HG03521 (cell line): ENCODE measurements at regions not wholly inside any gene's neighbourhood (a gene's known extent, or its start where the extent isn't known, plus 50 kb on each side); places are given as distances from the start of the nearest gene placed in this dataset.

ENCODE experiments used
- ATAC-seq: cut with Tn5 transposase; IDR thresholded peaks from one replicate; pipeline ENCODE4 v1.9.1; 2021; ENCODE audit warnings: mild to moderate bottlenecking, moderate library complexity; ENCODE audit not compliant: unreplicated experiment

- ATAC-seq, result no peak
Measured at GRCh38 chr7:41834805-41835694, 132.2 kb upstream of the INHBA start.

DNA sequence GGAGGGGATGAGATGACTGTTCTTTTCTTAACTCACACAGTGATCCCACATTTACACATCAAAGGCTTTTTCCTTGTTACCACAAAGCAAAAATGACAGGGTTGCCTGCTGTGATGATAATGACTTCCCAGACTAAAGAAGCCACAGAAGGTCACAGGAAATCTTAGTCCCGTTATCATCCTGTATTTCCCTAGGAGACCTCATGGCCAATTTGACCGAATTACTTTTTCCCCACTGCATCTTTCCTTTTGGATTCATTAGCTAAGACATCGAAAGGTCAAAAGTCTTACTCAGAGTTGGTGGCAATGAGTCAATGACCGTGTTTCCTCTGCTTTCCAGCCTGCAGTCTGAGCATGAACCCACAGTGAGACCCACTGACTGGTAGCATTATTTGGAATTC, 130.1 kb upstream of the INHBA start:
- no peak for ATAC-seq

- ATAC-seq, result no peak
Measured at GRCh38 chr7:41830271-41830670, 127.4 kb upstream of the INHBA start.

- no peak for ATAC-seq
Measured at GRCh38 chr7:41828911-41829310, 126.0 kb upstream of the INHBA start.

GRCh38 chr7:41826641-41827040, 123.8 kb upstream of the INHBA start:
- ATAC-seq, result no peak

- no peak for ATAC-seq
Measured at GRCh38 chr7:41825927-41826480, 123.1 kb upstream of the INHBA start.

- ATAC-seq, result no peak
Measured at GRCh38 chr7:41824284-41824683, 121.4 kb upstream of the INHBA start.

DNA sequence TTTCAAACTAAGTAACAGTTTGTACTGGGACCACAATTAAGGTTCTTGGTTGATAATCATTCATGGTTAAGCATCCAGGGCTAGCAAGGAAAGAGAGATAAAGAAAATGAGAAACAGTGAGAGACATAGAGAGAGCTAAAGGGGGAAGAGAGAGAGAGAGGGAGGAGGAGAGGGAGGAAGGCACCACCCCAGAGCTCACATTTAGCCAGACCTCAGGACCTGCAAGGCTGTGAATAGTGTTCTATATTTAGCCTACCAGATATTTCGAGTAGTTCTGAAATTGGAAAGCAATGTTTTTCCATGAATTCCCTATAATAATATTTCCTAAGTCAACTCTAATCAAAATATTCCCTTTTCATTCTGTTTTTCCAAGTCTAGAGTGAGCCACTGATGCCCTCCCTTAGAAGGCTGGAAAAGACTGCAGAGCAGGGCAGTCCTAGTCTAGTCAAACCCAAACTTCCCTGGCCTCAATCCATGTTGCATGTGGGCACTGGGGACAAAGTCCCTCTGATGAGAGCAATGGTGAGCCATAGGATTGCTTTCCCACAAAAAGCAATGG, 119.4 kb upstream of the INHBA start:
- ATAC-seq, result no peak

DNA sequence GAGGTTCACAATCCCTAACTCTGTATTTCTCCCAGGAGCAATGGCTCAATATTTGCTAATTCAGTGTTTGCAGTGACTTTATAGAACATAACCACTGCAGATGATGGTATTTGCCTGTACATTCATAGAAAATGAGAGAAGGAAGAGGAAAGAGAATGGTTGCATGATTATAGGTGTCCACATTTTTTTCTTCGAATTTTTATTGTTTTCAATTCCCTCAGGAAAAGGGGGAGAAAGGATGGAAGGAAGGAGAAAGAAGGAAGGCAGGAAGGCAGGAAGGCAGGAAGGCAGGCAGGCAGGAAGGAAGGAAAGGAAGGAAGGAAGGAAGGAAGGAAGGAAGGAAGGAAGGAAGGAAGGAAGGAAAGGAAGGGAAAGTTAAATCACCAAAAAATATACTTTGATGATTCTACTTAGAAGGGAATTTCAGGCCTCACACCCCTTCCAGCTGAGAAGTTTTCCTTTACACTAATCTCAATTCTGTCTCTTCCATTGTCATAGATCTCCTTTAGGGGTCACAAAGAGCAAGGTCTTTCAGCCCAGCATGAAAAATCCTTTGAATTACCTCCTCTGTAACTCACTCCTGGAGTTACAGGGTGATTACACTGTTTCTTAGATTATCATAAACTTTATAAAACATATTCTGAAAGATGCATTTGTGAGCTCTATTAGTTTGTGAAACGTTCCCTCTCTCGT, 118.8 kb upstream of the INHBA start:
- ATAC-seq, result no peak

DNA sequence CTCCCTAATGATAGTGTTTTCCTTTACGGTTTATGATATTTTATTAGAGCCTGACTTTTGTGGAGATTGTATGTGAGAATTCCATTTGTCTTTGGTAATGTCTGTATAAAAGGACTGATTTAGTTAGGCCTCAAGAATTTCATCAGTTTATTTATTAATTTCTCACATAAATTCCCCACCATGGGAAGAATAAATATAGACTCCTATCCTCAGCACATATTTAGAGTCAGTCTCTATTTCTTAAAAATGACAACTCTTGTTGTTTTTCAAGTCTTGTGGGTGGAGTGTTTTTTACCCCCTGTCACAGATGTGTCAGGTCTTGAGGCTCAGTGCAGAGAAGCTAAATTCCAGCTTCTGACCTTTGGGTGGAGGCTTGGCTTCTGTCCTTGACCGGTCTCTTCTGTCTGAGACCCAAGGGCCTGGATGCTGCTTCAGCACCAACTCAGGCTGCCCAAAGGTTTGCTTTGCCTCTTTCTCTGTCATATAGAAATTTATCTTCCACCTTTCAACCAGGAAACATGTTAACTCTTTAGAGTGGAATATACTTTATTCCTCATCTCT, 117.3 kb upstream of the INHBA start:
- ATAC-seq, result no peak

- no peak for ATAC-seq
Measured at GRCh38 chr7:41819645-41820044, 116.8 kb upstream of the INHBA start.

DNA sequence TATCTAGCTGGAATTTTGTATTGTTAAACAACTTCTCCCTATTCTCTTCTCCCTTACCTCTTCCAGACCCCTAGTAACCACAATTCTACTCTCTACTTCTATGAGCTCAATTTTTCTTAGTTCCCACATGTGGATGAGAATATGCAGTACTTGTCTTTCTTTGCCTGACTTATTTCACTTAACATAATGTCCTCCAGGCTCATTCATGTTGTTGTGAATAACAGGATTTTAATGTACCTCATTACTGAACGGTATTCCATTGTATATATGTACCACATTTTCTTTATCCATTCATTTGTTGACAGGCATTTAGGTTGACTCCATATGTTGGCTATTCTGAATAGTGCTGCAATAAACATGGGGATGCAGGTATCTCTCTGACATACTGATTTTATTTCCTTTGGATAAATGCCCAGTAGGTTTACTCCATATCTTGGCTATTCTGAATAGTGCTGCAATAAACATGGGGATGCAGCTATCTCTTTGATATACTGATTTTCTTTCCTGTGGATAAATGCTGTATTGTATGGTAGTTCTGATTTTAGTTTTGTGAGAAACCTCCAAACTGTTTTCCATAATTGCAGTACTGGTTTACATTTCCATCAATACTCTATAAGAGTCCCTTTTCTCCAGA, 116.0 kb upstream of the INHBA start:
- no peak for ATAC-seq

DNA sequence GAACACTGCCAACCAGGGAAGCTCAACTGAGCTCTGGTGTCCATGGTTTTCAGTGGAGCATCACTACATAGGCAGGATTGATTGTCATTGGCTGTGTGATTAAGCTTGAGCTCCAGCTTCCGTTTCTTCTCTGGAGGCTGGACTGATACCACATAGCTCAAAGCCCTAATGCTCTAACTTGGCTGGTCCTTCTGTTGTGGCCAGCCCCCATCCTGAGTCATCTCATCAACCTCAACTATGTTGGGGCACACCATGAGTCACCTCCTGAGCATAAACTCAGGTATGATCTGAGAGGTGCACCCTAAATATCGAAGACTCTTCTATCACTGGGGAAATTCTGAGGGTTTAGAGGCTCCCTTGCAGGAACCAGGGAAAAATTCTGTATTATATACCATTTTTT, 114.5 kb upstream of the INHBA start:
- peak; percentile 77 for ATAC-seq

- no peak for ATAC-seq
Measured at GRCh38 chr7:41816111-41816510, 113.2 kb upstream of the INHBA start.

DNA sequence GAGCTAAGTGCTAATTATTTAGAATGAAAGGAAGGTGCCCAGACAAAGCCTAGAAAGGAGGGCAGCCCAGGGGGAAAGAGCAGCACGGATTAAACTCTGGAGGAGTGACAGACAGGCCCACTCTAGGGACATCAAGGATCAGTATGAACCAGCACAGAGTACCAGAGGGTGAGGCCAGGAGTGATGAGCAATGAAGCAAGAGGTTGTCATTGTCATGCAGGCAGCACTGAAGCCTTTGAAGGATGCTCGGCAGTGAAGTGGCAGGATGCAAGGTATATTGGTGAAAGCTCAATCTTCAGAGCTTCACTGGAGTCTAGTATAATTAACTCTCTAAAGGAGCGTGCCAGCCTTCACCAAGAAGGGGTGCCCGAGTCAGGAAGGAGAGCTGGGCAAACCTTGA, 112.0 kb upstream of the INHBA start:
- ATAC-seq, result no peak

DNA sequence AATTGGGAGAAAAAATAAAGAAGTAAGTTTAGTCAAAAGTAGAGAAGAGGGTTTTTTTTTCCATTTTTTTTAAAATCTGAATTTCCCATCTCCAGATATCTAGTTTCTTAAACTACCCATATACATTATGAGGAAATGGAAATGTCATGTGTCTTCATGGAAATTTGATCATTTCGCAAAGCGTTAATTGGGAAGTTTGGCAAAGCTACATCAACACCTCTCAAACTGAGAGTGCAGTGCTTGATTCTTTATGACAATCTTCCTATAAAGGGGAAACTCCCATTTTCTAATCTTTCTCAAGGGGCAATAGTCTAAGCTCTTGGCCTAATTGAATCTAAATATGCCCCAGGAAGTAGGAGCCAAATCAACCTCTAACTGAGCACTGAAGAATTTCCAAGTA, 110.4 kb upstream of the INHBA start:
- ATAC-seq, result no peak

- ATAC-seq, result no peak
Measured at GRCh38 chr7:41811941-41812340, 109.1 kb upstream of the INHBA start.

GRCh38 chr7:41809940-41810576, 107.2 kb upstream of the INHBA start:
- ATAC-seq, result peak; percentile 80

DNA sequence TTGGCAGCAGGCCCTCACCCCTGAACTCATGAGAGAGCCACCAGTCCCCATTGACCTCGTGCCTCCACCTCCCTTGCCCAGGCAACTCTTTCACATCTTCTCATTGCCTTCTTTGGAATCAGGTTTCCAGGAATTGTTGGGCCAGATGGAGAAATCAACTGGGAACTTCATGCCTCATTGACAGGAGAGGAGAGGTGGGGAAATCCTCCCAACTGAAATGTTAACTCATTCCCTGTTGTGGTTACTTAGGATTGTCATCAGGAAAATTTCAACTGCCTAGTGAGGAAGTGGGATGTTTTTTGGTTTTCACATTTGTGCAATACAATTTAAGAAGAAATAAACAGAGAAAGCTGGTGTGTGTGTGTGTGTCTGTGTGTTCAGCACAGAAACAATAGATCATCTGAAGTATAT, 106.6 kb upstream of the INHBA start:
- ATAC-seq, result no peak

DNA sequence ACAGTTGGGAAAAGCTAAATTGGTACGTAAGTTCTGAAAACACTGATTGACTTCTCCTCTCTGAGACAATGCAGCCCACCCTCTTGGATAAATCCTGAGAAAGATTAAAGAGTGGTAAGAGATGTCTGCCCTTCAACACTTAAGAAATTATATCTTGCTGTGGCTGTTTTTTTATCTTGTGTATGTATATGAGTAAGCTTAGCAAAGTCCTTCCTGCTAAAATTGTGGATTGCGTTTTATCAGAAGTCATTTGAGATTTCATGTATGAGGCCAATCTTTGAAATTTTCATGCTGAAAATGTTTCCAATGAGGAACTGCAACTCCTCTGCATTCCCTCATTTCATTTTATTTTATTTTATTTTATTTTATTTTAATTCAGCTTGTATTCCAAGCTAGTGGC, 106.2 kb upstream of the INHBA start:
- ATAC-seq, result no peak
